ENCODE measurements at regions not wholly inside any gene's neighbourhood (a gene's known extent, or its start where the extent isn't known, plus 50 kb on each side); places are given as distances from the start of the nearest gene placed in this dataset.

DNA sequence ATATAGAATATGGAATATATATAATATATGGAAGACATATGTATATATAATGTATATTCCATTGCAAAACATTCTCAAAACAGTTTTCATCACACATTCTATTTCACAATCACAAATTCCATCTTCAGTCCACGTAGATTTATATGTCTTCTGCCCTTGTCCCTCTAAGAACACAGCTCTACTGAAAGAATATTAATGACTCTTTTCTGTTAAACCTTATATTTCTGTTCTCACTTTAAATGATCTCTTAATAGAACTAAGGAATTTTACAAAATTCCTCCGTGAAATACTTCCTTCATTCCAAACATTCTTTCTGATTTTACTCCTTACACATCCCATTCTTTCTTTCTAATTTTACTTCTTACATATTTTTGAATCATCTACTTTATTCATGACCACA, 1043.1 kb upstream of the PABPC4L start:
- no peak for DNase-seq
- H3K36me3 Mint-ChIP-seq (ENCODE audit: low read depth): no peaks in the 10 kb centered on the region
- no peak for ATAC-seq

DNA sequence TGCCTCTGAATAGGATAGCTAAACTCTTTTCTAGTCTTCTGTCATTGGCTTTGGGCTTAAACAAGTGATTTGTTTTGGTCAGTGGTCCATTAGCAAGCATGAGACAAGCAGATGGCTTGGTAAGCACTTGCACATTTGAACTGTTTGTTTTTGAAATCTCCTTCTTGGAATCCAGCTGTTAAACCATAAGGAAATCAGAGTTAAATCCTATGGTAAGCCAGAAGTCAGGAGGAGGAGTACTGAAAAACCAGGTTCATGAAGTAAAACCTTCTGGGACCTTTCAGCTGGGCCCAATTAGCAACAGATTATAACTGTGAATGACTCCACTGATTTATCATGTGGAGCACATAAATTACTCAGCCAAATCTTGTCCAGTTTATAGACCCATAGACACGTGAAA, 1042.5 kb upstream of the PABPC4L start:
- Mint-ChIP-seq H3K9me3 (no peaks in the 10 kb centered on the region), H3K4me1 (ENCODE audit: low read depth) (no peaks in the 10 kb centered on the region), H3K4me3 (no peak overlapping the region), H3K27me3 (no peaks in the 10 kb centered on the region), H3K27ac (no peak overlapping the region), H3K36me3 (ENCODE audit: low read depth) (no peaks in the 10 kb centered on the region)
- intact Hi-C loops (cut with micrococcal nuclease): no loop called here
- CTCF ChIA-PET: no interaction called here
- DNase-seq (no peak), ATAC-seq (no peak)
- TF ChIP-seq, protein P1, sequence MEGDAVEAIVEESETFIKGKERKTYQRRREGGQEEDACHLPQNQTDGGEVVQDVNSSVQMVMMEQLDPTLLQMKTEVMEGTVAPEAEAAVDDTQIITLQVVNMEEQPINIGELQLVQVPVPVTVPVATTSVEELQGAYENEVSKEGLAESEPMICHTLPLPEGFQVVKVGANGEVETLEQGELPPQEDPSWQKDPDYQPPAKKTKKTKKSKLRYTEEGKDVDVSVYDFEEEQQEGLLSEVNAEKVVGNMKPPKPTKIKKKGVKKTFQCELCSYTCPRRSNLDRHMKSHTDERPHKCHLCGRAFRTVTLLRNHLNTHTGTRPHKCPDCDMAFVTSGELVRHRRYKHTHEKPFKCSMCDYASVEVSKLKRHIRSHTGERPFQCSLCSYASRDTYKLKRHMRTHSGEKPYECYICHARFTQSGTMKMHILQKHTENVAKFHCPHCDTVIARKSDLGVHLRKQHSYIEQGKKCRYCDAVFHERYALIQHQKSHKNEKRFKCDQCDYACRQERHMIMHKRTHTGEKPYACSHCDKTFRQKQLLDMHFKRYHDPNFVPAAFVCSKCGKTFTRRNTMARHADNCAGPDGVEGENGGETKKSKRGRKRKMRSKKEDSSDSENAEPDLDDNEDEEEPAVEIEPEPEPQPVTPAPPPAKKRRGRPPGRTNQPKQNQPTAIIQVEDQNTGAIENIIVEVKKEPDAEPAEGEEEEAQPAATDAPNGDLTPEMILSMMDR (IDR thresholded peaks at IDR 0.05): no peak
- POLR2A ChIA-PET: no interaction called here

More for the DNA sequence above, 1043.1 kb upstream of the PABPC4L start:
- H3K4me1 Mint-ChIP-seq (ENCODE audit: low read depth): no peaks in the 10 kb centered on the region
- CTCF ChIA-PET: no interaction called here
- POLR2A ChIA-PET: no interaction called here
- H3K27ac Mint-ChIP-seq: no peak overlapping the region
- no peaks in the 10 kb centered on the region for H3K27me3 Mint-ChIP-seq
- TF ChIP-seq, protein P1 (IDR thresholded peaks at IDR 0.05): no peak
- intact Hi-C loops (cut with micrococcal nuclease): no loop called here
- H3K4me3 Mint-ChIP-seq: no peak overlapping the region
- H3K9me3 Mint-ChIP-seq: no peaks in the 10 kb centered on the region

DNA sequence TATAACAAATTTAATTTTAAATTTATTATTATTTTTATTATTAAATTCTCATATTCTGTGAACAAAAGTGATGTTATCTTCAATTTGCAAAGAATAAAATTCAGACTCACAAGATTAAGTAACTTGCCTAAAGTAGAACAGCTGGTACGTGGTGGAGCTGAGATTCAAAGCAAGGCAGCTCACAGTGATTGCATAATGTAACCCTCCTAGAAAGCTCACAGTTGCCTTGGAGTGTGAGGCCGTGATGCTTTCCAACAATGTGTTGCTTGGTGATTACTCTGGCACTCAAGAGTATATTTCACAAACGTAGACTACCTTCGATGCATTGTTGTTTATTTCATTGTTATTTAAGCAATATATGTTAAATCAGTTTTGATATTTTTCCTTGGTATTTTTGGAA, 1039.2 kb upstream of the PABPC4L start:
- TF ChIP-seq, protein P1 (IDR thresholded peaks at IDR 0.05): no peak
- ChIA-PET POLR2A (no interaction called here), CTCF (no interaction called here)
- H3K27ac Mint-ChIP-seq: no peak overlapping the region
- H3K9me3 Mint-ChIP-seq: no peaks in the 10 kb centered on the region
- no peaks in the 10 kb centered on the region for H3K27me3 Mint-ChIP-seq
- DNase-seq (no peak), ATAC-seq (no peak)
- no peak overlapping the region for H3K4me3 Mint-ChIP-seq
- intact Hi-C loops (cut with micrococcal nuclease): no loop called here
- no peaks in the 10 kb centered on the region for H3K36me3 Mint-ChIP-seq (ENCODE audit: low read depth)
- no peaks in the 10 kb centered on the region for H3K4me1 Mint-ChIP-seq (ENCODE audit: low read depth)

DNA sequence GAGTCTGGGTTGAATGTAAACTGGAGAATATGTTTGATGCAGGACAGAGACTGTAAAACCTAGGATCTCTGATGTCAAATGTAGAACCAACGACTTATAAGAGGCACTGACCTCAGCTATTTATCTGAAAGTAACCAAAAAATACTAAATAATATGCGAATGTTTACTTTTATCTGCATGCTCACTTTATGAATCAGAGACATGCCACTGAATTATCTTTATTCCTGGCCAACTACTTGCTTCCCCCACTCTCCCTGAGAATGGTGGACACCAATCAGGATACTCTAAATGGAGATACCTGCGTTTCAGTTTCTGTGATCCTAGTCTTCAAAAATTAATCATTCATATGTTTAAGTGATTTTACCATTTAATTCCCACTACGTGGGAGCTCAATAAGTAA, 1038.4 kb upstream of the PABPC4L start:
- Mint-ChIP-seq H3K9me3 (no peaks in the 10 kb centered on the region), H3K27me3 (no peaks in the 10 kb centered on the region), H3K27ac (no peak overlapping the region), H3K4me3 (no peak overlapping the region), H3K36me3 (ENCODE audit: low read depth) (no peaks in the 10 kb centered on the region), H3K4me1 (ENCODE audit: low read depth) (no peaks in the 10 kb centered on the region)
- DNase-seq (no peak), ATAC-seq (no peak)
- ChIA-PET POLR2A (no interaction called here), CTCF (no interaction called here)
- TF ChIP-seq, protein P1 (IDR thresholded peaks at IDR 0.05): no peak
- intact Hi-C loops (cut with micrococcal nuclease): no loop called here

DNA sequence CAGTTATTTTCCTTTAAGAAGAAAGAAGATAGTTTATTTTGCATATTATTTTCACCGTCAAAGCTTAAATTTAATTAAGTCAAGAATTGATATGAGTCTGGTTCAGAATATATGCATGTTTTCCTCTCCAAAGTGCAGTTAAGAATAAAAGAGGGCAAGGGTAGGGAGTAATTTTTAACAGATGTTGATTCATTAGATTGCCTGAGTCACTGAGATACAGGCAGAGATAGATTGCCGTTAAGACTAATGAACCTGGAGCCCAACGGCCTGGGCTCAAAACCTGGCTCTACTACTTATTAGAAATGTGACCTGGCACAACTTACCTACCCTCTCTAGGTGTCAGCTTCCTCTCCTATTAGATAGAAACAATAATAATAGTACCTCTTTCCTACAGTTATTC, 1037.4 kb upstream of the PABPC4L start:
- intact Hi-C loops (cut with micrococcal nuclease): no loop called here
- ChIA-PET CTCF (no interaction called here), POLR2A (no interaction called here)
- TF ChIP-seq, protein P1 (IDR thresholded peaks at IDR 0.05): no peak
- H3K4me1 Mint-ChIP-seq (ENCODE audit: low read depth): no peaks in the 10 kb centered on the region
- H3K4me3 Mint-ChIP-seq: no peak overlapping the region
- H3K9me3 Mint-ChIP-seq: no peaks in the 10 kb centered on the region
- H3K27ac Mint-ChIP-seq: no peak overlapping the region
- DNase-seq: no peak
- no peaks in the 10 kb centered on the region for H3K36me3 Mint-ChIP-seq (ENCODE audit: low read depth)
- ATAC-seq: no peak
- no peaks in the 10 kb centered on the region for H3K27me3 Mint-ChIP-seq

Data from activated CD8-positive, alpha-beta T cell treated with anti-CD3 and anti-CD28 coated beads for 36 hours (primary cell).